GM23338 (cell line): ENCODE measurements at regions not wholly inside any gene's neighbourhood (a gene's known extent, or its start where the extent isn't known, plus 50 kb on each side); places are given as distances from the start of the nearest gene placed in this dataset.

Source experiments
- CREB1 ChIP-seq: fragments of 250-450 bp; sonication (Bioruptor Pico); IDR thresholded peaks from 2 replicates; pipeline ENCODE4 v1.5.0; 2020; ENCODE audit warnings: low read depth, mild to moderate bottlenecking, moderate library complexity
- EZH2 ChIP-seq: fragments of 200-600 bp; sonication (generic); IDR thresholded peaks from one replicate; pipeline ENCODE4 v1.8.0; 2017; ENCODE audit warnings: antibody characterized with exemption, mild to moderate bottlenecking, low read depth; ENCODE audit not compliant: unreplicated experiment
- EZH2phosphoT487 ChIP-seq: fragments of 200-600 bp; sonication (generic); IDR thresholded peaks from one replicate; pipeline ENCODE4 v1.8.1; 2018; ENCODE audit warnings: antibody characterized with exemption; ENCODE audit not compliant: unreplicated experiment
- JUNB ChIP-seq: IDR thresholded peaks from one replicate; pipeline ENCODE4 v1.6.1; 2016; ENCODE audit warnings: antibody characterized with exemption; ENCODE audit not compliant: unreplicated experiment
- POLR2AphosphoS5 ChIP-seq: IDR thresholded peaks from 2 replicates; pipeline ENCODE4 v1.6.1; 2016; ENCODE audit warnings: antibody characterized with exemption, low read depth
- REST ChIP-seq: IDR thresholded peaks from one replicate; pipeline ENCODE4 v1.6.1; 2018; ENCODE audit warnings: antibody characterized with exemption; ENCODE audit not compliant: unreplicated experiment
- STAT1 ChIP-seq: IDR thresholded peaks from one replicate; pipeline ENCODE4 v1.6.1; 2016; ENCODE audit warnings: antibody characterized with exemption; ENCODE audit not compliant: unreplicated experiment
- ZNF114 ChIP-seq: fragments of 250-450 bp; sonication (Bioruptor Pico); IDR thresholded peaks from 2 replicates; pipeline ENCODE4 v1.5.0; 2020; ENCODE audit warnings: mild to moderate bottlenecking, moderate library complexity
- TF ChIP-seq, protein P1 (sequence below), 2 experiments: fragments of 200-600 bp in 1 of 2; sonication (generic) in 1 of 2; conservative IDR thresholded peaks; 2 replicates each; pipeline versions ENCODE4 v1.5.1 to v1.6.1; 2016 to 2017; ENCODE audit warnings: antibody characterized with exemption in 2 of 2, low read depth in 2 of 2, mild to moderate bottlenecking in 2 of 2, moderate library complexity in 1 of 2

DNA sequence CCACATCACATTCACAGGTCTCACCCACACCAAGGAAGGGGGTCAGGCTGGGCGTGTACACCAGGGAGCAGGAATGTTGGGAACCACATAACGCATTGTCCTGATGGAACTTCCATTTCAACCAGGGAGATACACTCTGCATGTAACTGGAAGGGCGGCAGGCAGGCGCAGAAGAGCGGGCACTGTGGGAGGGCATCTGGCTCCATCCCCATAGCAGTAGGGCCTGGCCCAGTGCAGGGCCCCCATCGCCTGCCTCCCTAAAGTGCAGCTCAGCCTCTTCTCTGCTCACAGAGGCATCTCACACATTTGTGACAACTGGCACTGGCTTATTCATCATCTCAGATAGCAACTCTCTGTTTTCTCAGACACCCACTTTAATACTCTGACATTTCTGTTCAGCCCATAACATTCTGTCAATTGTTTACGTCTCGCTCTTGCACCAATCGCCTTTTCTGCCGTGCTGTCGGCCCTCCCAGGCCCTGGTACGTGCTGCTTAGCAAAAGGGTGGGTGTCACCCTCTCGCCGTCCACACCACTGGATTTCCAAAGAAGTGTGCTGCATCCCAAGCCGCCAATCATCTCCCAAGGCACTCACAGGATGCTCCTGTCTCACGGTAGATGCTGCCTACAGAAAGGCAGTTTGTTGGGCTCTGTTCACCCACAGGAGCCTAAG lies 353.3 kb upstream of the ZNF507 start:
- TF ChIP-seq, protein P1, sequence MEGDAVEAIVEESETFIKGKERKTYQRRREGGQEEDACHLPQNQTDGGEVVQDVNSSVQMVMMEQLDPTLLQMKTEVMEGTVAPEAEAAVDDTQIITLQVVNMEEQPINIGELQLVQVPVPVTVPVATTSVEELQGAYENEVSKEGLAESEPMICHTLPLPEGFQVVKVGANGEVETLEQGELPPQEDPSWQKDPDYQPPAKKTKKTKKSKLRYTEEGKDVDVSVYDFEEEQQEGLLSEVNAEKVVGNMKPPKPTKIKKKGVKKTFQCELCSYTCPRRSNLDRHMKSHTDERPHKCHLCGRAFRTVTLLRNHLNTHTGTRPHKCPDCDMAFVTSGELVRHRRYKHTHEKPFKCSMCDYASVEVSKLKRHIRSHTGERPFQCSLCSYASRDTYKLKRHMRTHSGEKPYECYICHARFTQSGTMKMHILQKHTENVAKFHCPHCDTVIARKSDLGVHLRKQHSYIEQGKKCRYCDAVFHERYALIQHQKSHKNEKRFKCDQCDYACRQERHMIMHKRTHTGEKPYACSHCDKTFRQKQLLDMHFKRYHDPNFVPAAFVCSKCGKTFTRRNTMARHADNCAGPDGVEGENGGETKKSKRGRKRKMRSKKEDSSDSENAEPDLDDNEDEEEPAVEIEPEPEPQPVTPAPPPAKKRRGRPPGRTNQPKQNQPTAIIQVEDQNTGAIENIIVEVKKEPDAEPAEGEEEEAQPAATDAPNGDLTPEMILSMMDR (conservative IDR thresholded peaks at IDR 0.05; ENCODE audit: low read depth in 2 of 2) = no peak
- TF ChIP-seq POLR2AphosphoS5 = no peak
- TF ChIP-seq EZH2phosphoT487 = no peak
- TF ChIP-seq REST = no peak
- no peak for TF ChIP-seq EZH2
- no peak for TF ChIP-seq JUNB
- no peak for TF ChIP-seq ZNF114 (CRISPR knock-in tag)
- no peak for TF ChIP-seq CREB1 (CRISPR knock-in tag)
- TF ChIP-seq STAT1 = no peak
